Naive thymus-derived CD4-positive, alpha-beta T cell (primary cell): ENCODE measurements at regions not wholly inside any gene's neighbourhood (a gene's known extent, or its start where the extent isn't known, plus 50 kb on each side); places are given as distances from the start of the nearest gene placed in this dataset.

Experiments
- ATAC-seq: fragments of 150-1000 bp; cut with Tn5 transposase; 2 replicates; pipeline ENCODE4 v1.10.0; 2021; ENCODE audit warnings: mild to moderate bottlenecking, moderate library complexity
- CTCF ChIA-PET: fragments of 350-600 bp; sonication (Branson Sonifier 250); formaldehyde crosslinking; loops from one replicate; lab custom pipeline; 2021; ENCODE audit warnings: antibody characterized with exemption; lab: Charles Lee
- POLR2A ChIA-PET: fragments of 350-600 bp; sonication (Branson Sonifier 250); formaldehyde crosslinking; loops from one replicate; lab custom pipeline; 2021; ENCODE audit warnings: antibody characterized with exemption, inconsistent platforms; lab: Charles Lee
- DNase-seq, 9 donors: peaks; one replicate each; pipeline versions ENCODE4 v3.0.0 to v3.0.0-alpha.2; 2020 to 2022; ENCODE audit warnings: mixed read lengths in 1 of 9
- H3K27ac ChIP-seq: one replicate; pipeline ENCODE4 v1.7.0; 2013; ENCODE audit warnings: mild to moderate bottlenecking, low read depth, low read length, moderate library complexity
- H3K27me3 ChIP-seq, 2 donors: one replicate each; pipeline ENCODE4 v1.7.0; 2013; ENCODE audit warnings: low read length in 2 of 2, mild to moderate bottlenecking in 2 of 2, moderate library complexity in 2 of 2; ENCODE audit not compliant: control insufficient read depth in 2 of 2, insufficient read depth in 2 of 2
- H3K36me3 ChIP-seq, 3 experiments: 1 replicate in 2 of 3; 2 replicates in 1 of 3; pipeline ENCODE4 v1.7.0; 2013; ENCODE audit warnings: low read length in 3 of 3, mild to moderate bottlenecking in 3 of 3, moderate library complexity in 1 of 3; ENCODE audit not compliant: insufficient read depth in 3 of 3, control insufficient read depth in 2 of 3
- H3K4me1 ChIP-seq, 2 donors: one replicate each; pipeline ENCODE4 v1.7.0; 2013; ENCODE audit warnings: low read length in 2 of 2, mild to moderate bottlenecking in 2 of 2, moderate library complexity in 1 of 2; ENCODE audit not compliant: control insufficient read depth in 2 of 2, insufficient read depth in 2 of 2
- H3K4me3 ChIP-seq: 2 replicates; pipeline ENCODE4 v1.7.0; 2013; ENCODE audit warnings: mild to moderate bottlenecking, low read length
- H3K9me3 ChIP-seq, 3 experiments: 1 replicate in 2 of 3; 2 replicates in 1 of 3; pipeline ENCODE4 v1.7.0; 2013; ENCODE audit warnings: low read length in 3 of 3; ENCODE audit not compliant: control insufficient read depth in 2 of 3
- H3K27ac Mint-ChIP-seq, 9 donors: one replicate each; pipeline ENCODE4 v1.8.0; 2020 to 2022; ENCODE audit warnings: mixed read lengths in 9 of 9, mild to moderate bottlenecking in 8 of 9, moderate library complexity in 5 of 9, inconsistent platforms in 2 of 9
- H3K27me3 Mint-ChIP-seq, 5 donors: one replicate each; pipeline ENCODE4 v1.8.0; 2021 to 2022; ENCODE audit warnings: mixed read lengths in 5 of 5, mild to moderate bottlenecking in 1 of 5
- H3K36me3 Mint-ChIP-seq, 5 donors: one replicate each; pipeline ENCODE4 v1.8.0; 2020 to 2022; ENCODE audit warnings: mixed read lengths in 5 of 5, mild to moderate bottlenecking in 3 of 5, inconsistent platforms in 1 of 5
- H3K4me1 Mint-ChIP-seq, 7 donors: one replicate each; pipeline ENCODE4 v1.8.0; 2020 to 2022; ENCODE audit warnings: mixed read lengths in 7 of 7, mild to moderate bottlenecking in 3 of 7, inconsistent platforms in 1 of 7
- H3K4me3 Mint-ChIP-seq, 10 donors: one replicate each; pipeline ENCODE4 v1.8.0; 2020 to 2022; ENCODE audit warnings: mild to moderate bottlenecking in 10 of 10, mixed read lengths in 10 of 10, moderate library complexity in 6 of 10, inconsistent platforms in 2 of 10
- H3K9me3 Mint-ChIP-seq, 11 donors: one replicate each; pipeline ENCODE4 v1.8.0; 2020 to 2022; ENCODE audit warnings: mixed read lengths in 11 of 11, mild to moderate bottlenecking in 4 of 11, inconsistent platforms in 1 of 11, moderate library complexity in 1 of 11
- intact Hi-C, 2 donors: fragments of 100-400 bp; cut with micrococcal nuclease; formaldehyde crosslinking; loops; one replicate each; pipeline ENCODE4 v1.15.1; 2023

DNA sequence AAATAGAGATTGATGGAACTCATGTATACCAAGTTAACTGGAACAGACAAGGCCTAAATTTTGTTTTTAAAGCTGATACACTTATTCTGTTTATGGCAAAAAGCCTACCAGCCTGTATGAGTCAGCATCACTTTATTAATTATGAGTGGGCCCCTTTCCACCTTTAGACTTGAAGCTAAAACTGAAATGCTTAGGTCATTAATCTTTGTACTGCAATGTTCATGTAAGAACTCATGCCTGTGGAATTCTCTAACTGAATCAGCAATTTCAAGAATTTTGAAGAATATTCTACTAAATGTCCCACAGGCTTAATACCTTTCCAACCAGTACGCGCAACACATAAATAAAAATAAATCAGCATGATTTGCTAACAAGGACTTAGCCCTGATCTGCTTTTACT lies 140.2 kb upstream of the PHACTR1 start:
- DNase-seq = no peak
- CTCF ChIA-PET = no interaction called here
- no peaks in the 10 kb centered on the region for H3K9me3 Mint-ChIP-seq
- H3K36me3 Mint-ChIP-seq = no peaks in the 10 kb centered on the region
- H3K27ac ChIP-seq = no peak overlapping the region
- H3K9me3 ChIP-seq = no peaks in the 10 kb centered on the region
- H3K27ac Mint-ChIP-seq = no peak overlapping the region
- intact Hi-C loops = no loop called here
- POLR2A ChIA-PET = no interaction called here
- no peak for ATAC-seq
- H3K4me3 ChIP-seq = no peak overlapping the region
- no peaks in the 10 kb centered on the region for H3K4me1 ChIP-seq
- H3K27me3 ChIP-seq = no peaks in the 10 kb centered on the region
- H3K27me3 Mint-ChIP-seq = peaks cover 0 to 17% (median 11%) of the 10 kb centered on the region in 5 donors
- no peaks in the 10 kb centered on the region for H3K4me1 Mint-ChIP-seq
- no peak overlapping the region for H3K4me3 Mint-ChIP-seq
- H3K36me3 ChIP-seq = no peaks in the 10 kb centered on the region

DNA sequence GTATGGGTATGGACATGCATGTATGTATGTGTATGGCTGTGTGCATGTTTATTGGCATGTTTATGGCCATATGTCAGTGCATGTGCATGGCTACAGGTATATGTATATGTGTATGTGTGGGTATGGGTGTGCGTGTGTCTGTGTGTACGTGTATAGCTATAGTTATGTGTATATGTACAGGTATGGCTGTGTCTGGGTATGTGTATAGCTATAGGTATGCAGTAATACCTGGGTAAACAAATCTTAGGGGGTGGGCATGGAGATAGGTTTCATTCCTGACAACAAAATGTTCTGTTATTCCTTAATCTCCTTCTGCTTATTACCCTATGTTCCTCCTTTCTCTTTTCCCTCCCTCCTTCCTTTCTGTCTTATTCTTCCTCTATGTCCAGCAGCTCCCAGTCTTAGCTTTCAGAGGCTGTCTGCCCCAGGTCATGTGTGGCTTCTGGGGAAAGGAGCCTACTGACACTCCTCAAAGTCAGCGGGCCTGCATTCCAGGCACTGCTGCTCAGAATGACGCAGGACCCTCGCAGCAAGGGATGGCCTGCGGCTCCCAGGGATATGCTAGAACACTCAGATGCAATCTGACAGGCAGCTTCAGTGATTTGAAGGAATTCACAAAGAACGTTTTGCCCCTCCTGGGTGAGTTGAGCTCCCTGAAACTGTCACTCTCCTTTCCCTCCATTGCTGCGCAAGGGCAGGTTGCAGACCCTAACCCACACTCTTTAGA lies 139.3 kb upstream of the PHACTR1 start:
- Mint-ChIP-seq H3K9me3 (no peaks in the 10 kb centered on the region), H3K4me1 (no peaks in the 10 kb centered on the region), H3K36me3 (no peaks in the 10 kb centered on the region), H3K27me3 (peaks cover 0 to 18% (median 14%) of the 10 kb centered on the region in 5 donors), H3K4me3 (no peak overlapping the region), H3K27ac (peak overlapping the region in 1 of 9 donors; percentile 20)
- POLR2A ChIA-PET = no interaction called here
- H3K4me3 ChIP-seq = no peak overlapping the region
- H3K9me3 ChIP-seq = no peaks in the 10 kb centered on the region
- H3K27me3 ChIP-seq = no peaks in the 10 kb centered on the region
- CTCF ChIA-PET = no interaction called here
- no peaks in the 10 kb centered on the region for H3K36me3 ChIP-seq
- H3K4me1 ChIP-seq = no peaks in the 10 kb centered on the region
- H3K27ac ChIP-seq = no peak overlapping the region
- no peak for DNase-seq
- intact Hi-C loops = no loop called here
- no peak for ATAC-seq

DNA sequence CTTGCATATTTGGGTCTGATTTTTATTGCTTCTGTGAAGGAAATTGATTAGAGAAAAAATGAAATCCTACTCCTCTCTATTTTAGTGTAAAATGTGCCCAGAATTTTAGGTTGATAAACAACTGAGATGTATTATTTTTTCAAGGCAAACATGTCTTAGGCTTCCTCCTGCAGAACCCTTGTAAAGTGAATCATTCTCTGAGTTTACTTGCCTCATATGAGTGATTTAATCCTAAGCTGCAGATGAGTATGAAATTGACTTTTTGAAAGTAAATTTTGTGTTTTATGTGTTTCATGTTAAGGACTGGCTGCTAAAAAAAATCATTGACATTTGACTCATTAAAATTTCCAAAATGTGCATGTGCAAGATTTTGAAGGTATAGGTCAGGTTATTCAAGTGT lies 138.5 kb upstream of the PHACTR1 start:
- H3K27me3 Mint-ChIP-seq = peaks cover 0 to 22% (median 18%) of the 10 kb centered on the region in 5 donors
- Histone ChIP-seq H3K27me3 (no peaks in the 10 kb centered on the region), H3K4me3 (no peak overlapping the region), H3K27ac (no peak overlapping the region), H3K9me3 (no peaks in the 10 kb centered on the region), H3K4me1 (no peaks in the 10 kb centered on the region), H3K36me3 (no peaks in the 10 kb centered on the region)
- no peak overlapping the region for H3K4me3 Mint-ChIP-seq
- intact Hi-C loops = no loop called here
- POLR2A ChIA-PET = no interaction called here
- DNase-seq = no peak
- no peak for ATAC-seq
- no peaks in the 10 kb centered on the region for H3K4me1 Mint-ChIP-seq
- H3K36me3 Mint-ChIP-seq = no peaks in the 10 kb centered on the region
- CTCF ChIA-PET = no interaction called here
- H3K9me3 Mint-ChIP-seq = no peaks in the 10 kb centered on the region
- H3K27ac Mint-ChIP-seq = no peak overlapping the region

DNA sequence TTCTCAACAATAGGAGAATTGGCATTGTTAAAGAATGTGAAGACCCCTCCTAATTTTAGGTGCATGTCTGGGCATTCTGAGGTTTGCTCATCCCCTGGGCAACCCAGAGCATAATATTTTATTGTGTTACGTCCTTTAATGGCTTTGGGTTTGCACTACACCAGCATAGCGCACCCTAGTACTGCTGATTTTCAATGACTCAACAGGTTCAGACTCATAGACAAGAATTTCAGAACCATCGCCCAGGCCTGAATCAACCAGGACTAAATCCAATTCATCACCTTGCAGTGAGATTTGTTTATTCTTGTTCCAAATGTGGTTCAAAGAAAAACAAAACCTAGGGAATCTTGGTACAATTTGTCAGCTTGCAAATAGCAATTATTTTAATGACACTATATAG lies 137.8 kb upstream of the PHACTR1 start:
- Mint-ChIP-seq H3K27ac (no peak overlapping the region), H3K27me3 (peaks cover 0 to 28% (median 18%) of the 10 kb centered on the region in 5 donors), H3K4me1 (no peaks in the 10 kb centered on the region), H3K36me3 (no peaks in the 10 kb centered on the region), H3K9me3 (no peaks in the 10 kb centered on the region), H3K4me3 (no peak overlapping the region)
- no peak overlapping the region for H3K27ac ChIP-seq
- intact Hi-C loops = no loop called here
- CTCF ChIA-PET = no interaction called here
- DNase-seq = no peak
- no peak for ATAC-seq
- H3K4me1 ChIP-seq = no peaks in the 10 kb centered on the region
- H3K27me3 ChIP-seq = no peaks in the 10 kb centered on the region
- POLR2A ChIA-PET = no interaction called here
- no peaks in the 10 kb centered on the region for H3K36me3 ChIP-seq
- no peaks in the 10 kb centered on the region for H3K9me3 ChIP-seq
- no peak overlapping the region for H3K4me3 ChIP-seq

DNA sequence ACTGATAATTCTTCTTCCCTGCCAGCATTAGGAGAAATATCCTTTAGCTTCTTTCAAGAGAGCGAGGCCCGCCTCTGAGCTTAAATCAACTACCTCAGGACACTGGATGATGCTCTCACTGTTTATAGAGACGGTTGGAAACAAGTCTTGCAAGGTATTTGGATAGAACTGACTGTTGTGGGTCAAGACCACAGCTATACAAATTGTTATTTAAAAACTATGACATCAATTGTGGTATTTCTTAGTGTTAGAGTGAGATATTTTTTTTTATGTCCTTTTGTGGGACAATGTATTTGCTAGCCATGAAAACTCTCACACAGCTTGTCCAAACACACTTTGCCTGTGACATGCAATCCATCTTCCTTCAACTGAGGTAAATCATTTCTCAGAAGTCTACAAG lies 136.3 kb upstream of the PHACTR1 start:
- ATAC-seq = no peak
- no peaks in the 10 kb centered on the region for H3K27me3 ChIP-seq
- Mint-ChIP-seq H3K36me3 (no peaks in the 10 kb centered on the region), H3K4me1 (no peaks in the 10 kb centered on the region), H3K27ac (no peak overlapping the region), H3K27me3 (peaks cover 0 to 26% (median 12%) of the 10 kb centered on the region in 5 donors), H3K4me3 (no peak overlapping the region), H3K9me3 (no peaks in the 10 kb centered on the region)
- H3K4me1 ChIP-seq = no peaks in the 10 kb centered on the region
- H3K4me3 ChIP-seq = no peak overlapping the region
- no peaks in the 10 kb centered on the region for H3K36me3 ChIP-seq
- intact Hi-C loops = no loop called here
- CTCF ChIA-PET = no interaction called here
- POLR2A ChIA-PET = no interaction called here
- H3K9me3 ChIP-seq = no peaks in the 10 kb centered on the region
- DNase-seq = no peak
- H3K27ac ChIP-seq = no peak overlapping the region

DNA sequence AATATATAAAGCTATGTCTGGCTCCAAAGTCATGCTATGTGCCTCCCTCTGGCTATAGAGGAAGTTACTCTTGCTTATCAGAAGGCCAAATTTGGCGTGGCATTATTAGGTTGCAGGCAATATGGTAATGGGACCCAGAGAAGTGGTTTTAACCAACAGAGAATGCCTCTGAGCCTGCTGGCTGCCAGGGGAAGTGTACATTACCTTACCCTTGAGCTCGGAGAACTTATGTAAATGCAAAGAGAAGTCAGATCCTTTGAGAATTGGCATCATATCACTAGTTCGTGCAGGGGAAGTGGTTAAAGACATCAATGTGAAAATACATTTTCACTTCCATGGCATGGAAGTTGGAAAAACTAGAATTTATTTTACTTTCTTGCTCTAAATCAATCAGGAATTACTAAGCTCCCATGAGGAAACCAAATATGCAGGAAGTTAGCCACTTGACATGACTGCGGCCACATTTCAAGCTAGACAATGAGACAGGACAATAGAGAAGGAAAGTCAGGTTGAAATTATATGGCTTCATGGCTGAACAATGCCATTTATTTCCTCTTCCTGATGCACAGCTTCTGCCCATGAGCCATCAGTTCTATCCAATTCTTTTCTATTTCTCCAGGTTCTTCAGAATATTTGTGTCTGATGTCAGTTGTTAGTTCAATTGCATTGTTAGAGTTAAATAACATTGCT lies 134.0 kb upstream of the PHACTR1 start:
- Mint-ChIP-seq H3K27me3 (peaks cover 3 to 35% (median 13%) of the 10 kb centered on the region in 5 donors), H3K4me1 (peaks cover 0 to 3% (median 0%) of the 10 kb centered on the region in 7 donors), H3K27ac (no peak overlapping the region), H3K9me3 (no peaks in the 10 kb centered on the region), H3K4me3 (no peak overlapping the region), H3K36me3 (no peaks in the 10 kb centered on the region)
- ChIA-PET CTCF (no interaction called here), POLR2A (no interaction called here)
- H3K27me3 ChIP-seq = no peaks in the 10 kb centered on the region
- no peak for ATAC-seq
- no peaks in the 10 kb centered on the region for H3K9me3 ChIP-seq
- DNase-seq = no peak
- H3K27ac ChIP-seq = no peak overlapping the region
- no peak overlapping the region for H3K4me3 ChIP-seq
- intact Hi-C loops = no loop called here
- H3K4me1 ChIP-seq = no peaks in the 10 kb centered on the region
- no peaks in the 10 kb centered on the region for H3K36me3 ChIP-seq
